ENCODE measurements at regions not wholly inside any gene's neighbourhood (a gene's known extent, or its start where the extent isn't known, plus 50 kb on each side); places are given as distances from the start of the nearest gene placed in this dataset.

- TF ChIP-seq CTCF (IDR thresholded peaks at IDR 0.05; ENCODE audit: insufficient read depth, low read length) (no peak), GABPA (IDR thresholded peaks at IDR 0.05; ENCODE audit: low read depth) (no peak)
Observed at GRCh38 chr9:135360617-135361016, 119.0 kb upstream of the PPP1R26 start.
